ENCODE measurements at regions not wholly inside any gene's neighbourhood (a gene's known extent, or its start where the extent isn't known, plus 50 kb on each side); places are given as distances from the start of the nearest gene placed in this dataset.

GRCh38 chr2:6421138-6421730 lies 444.5 kb downstream of the CMPK2 start:
- TF ChIP-seq POLR2A (IDR thresholded peaks at IDR 0.05; ENCODE audit: low read length) = no peak
- no peak for TF ChIP-seq GATA1 (IDR thresholded peaks at IDR 0.05; ENCODE audit: low read depth, low read length)
